HG03342 (cell line): ENCODE measurements at regions not wholly inside any gene's neighbourhood (a gene's known extent, or its start where the extent isn't known, plus 50 kb on each side); places are given as distances from the start of the nearest gene placed in this dataset.
"Not testable (repeated sequence)": the region's sequence is repeated elsewhere in the genome, so short reads cannot be mapped to it uniquely, and the experiment has no call there.

Experiments
- ATAC-seq: cut with Tn5 transposase; IDR thresholded peaks from one replicate; pipeline ENCODE4 v1.9.1; 2021; ENCODE audit warnings: mild to moderate bottlenecking, moderate library complexity; ENCODE audit not compliant: unreplicated experiment

DNA sequence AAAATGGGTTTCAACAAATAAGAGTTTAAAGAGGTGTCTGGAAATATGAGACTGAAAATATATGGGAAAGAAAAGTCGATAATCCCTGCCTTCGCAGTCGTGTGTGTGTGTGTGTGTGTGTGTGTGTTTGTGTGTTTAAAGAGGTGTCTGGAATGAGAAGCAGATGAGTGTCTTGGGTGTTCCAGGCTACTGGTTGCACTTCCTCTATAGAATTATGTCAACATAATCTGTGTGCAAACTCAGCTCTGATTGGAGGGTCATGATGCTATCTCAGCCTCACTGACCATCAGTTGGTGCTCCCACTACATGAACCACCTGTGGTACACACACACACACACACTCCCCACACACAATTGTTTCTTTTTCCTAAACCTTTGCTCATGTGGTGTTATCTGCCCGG, 347.3 kb downstream of the NPIPA8 start:
- no peak for ATAC-seq

DNA sequence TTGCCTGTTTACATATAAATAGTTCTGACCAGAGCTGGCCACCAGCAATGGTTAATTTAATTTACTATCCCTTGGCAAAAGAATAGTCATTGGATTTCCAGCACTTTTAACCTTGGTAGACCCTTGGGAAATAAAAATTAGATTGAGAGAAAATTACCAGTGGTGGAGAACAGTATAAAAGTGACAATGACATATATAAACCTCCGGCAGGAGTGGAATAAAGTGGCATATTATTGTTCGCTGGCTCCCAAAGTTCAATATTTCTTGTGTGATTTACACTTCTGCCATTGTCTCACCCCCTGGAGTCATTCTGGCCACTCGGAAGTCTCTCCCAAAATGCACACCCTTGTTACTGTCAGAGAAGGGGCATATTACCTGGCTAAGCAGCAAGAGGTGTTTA, 347.7 kb downstream of the NPIPA8 start:
- ATAC-seq, result no peak

DNA sequence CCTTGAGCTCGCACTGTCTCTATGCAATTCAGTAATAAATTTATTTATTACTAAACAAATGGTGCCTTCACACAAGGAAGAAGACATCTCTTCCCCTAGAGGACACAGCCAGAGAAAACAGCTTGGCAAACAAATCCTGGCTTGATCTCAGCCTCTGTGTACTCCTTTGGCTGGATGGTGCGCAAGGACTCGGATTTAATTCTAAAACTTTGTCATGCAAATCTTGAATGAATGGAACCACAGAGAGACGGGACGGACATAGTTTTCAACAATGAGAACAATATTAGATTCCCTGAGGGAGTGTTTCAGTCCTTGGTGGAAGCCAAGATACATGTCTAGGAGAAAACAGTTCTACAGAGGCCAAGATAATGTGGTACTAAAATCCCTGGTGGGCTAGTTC, 349.5 kb downstream of the NPIPA8 start:
- no peak for ATAC-seq

DNA sequence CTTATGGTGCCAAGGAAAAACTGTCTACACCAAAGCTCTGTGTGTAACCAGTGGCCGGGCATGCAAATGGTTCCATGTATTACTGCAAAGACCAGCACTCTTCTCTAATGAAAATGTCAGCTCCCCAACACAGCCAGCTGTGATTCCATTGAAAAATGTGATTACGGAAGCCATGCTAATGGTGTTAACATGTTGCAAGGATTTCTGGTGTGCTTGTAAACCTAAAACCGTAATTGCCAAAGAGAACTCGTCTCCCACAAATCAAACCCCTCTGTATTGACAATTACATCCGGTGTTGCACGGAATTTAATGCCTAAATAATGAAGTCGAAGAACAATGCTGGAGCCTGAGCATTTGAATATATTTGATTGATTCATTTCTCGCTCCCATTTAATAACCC, 351.7 kb downstream of the NPIPA8 start:
- no peak for ATAC-seq

DNA sequence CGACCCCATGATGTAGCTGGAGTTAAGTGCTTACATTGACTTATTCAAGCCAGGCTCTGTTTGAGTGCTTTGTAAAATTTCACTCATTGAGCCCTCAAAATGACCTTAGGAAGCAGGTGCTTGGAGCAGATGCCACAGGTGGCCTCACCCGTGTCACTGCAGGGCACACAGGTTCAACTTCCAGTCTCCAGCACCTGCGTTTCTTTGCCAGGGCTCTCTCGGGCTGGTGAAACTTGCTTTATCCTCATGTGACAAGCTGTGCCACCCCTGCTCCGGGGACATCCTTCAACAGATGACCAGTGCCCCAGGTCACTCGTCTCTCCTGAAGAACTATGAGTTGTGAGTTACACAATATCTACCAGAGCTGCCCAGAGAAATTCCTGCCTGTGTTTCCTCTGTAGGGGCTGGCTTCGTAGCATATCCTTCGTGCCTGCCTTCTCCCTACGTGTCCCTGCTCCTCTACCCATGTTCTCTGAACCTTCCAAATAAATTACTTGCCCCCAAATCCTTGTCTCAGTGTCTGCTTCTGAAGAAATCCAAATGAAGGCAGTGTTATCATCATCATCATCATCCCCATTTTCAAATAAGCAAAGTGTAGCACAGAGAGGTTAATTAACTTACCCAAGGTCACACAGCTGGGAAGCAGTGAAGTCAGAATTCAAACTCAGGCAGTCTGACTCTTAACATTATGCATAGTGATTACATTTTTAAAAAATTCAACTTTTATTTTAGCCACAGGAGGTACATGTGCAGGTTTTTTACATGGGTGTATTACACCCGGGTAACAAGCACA, 352.5 kb downstream of the NPIPA8 start:
- ATAC-seq, result no peak

DNA sequence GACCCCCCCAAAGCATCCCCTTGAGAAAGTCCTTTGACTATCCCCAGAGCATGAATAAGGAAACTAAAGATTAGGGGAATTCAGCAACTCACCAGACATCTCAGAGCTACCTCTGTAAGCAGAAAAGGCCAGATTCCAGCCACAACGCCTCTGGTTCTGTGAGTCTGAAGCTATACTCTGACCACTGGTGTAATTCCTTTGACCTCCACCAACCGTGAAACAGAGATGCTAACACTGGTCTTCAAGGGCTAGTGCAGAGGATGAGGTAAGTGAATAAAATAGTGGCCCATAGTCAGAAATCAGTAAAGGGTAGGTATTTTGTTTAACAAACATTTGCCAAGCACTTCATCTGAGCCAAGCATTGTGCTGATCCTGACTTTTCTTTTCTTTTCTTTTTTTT, 353.4 kb downstream of the NPIPA8 start:
- no peak for ATAC-seq

DNA sequence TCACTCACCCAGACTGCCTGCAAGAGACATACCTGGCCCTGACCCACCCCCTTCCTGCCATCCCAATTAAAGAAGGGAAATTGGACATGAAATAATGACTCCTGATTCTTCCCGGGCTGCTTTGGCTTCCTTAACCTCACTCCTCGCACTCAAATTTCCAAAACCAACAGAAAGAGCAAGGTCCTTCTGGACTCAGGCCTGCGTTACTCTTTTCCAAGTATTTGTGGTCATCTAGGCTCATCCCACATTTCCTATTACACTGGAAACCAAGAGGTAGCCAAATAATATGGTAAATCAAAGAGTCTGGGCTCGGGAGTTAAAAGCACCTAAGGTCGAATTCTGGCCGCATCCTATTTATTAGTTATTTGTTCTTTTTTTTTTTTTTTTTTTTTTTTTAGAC, 359.3 kb downstream of the NPIPA8 start:
- ATAC-seq, result no peak

DNA sequence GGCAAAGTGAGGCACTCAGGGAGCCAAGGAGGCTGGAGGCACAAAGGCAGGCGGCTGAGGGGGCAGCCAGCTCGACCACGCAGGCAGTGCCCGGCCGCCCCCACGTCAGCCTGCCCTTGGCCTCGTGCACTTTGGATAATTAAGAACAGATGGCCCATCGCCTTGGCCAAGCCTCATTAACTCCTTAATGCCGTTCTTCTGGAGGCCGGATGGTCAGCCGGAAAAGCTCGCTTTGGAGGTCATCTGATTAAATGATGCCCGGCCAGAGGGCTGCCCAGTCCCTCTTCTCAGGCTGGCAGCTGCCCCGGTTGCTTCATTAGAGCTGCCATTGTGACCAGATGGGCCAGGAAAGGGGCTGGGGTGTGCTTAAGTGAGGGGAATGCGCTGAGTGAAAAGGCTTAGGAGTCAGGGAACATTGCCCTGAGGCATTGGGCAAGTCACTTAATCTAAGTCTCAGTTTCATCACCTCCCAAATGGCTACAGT, 364.0 kb downstream of the NPIPA8 start:
- no peak for ATAC-seq

DNA sequence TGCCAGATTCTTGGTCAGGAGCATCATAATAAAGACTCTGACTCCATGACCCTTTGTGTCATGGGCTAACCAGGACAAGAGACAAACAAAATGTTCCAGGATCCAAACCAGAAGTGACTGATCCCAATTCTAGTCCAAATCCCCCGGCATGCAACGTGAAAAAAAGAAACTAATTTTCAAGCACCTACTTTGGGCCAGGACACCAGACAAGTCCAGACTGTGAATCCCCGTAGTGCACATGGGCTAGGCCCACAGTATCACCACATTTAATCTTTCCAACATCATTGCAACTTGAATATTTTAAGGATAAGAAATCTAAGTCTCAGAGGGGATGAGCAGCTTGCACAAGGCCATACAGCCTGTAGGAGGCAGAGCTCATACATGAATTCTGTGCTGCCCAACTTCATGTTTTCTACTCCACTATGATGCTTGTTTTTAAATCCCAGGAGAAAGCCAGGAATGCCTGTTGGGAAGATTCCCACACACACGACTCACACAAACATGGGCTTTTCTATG, 365.7 kb downstream of the NPIPA8 start:
- no peak for ATAC-seq

DNA sequence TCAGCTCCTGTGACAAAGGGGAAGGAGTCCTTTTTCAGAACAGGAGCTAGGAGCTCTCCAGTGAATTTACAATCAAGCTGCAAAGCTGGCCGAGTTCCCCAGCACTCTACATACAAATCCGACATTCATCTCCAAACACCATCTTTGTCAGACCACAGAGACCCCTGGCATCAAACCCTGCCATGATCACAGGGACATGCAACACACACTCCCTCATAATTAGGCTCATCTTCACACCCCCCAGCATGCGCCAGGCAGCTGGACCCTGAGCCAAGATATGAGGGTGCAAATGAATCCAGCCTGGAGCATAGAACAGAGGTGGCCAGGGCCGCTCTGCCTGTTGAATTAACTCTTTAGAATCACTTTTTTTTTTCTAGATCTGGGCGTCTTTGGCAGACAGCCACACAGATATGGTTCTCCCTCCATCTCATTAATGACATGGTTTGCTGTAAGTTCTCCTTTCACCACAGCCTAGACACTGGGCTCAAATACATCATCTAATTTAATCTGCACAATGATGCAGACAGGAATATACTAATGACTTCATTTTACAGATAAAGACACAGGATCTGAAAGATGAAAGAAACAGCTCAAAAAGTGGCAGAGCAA, 366.3 kb downstream of the NPIPA8 start:
- no peak for ATAC-seq

DNA sequence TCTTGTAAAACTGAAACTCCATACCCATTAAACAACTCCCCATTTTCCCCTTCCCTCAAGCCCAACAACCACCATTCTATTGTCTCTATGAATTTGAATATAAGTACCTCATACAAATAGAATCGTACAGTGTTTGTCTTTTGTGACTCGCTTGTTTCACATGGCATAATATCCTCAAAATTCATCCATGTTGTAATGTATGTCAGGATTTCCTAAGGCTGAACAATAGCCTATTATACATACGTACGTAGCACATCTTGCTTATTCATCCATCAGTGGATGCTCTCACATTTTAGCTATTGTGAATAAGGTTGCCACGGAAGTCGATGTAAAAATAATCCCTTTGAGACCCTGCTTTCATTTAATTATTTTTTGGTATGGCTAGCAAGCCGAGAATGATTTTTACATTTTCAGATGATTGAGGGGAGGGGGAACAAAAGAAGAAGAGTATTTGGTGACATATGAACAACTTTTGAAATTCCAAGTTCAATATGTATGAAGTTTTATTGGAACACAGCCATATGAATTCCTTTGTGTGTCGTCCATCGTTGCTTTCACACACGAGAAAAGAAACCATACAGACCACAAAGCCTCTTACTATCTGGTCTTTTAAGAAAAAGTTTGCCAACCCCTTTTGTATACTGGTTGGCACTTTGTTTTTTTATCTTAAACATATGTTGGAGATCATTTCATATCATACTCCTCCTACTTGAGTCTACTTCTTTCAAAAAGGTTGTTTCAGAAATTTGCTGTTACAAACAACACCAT, 371.2 kb downstream of the NPIPA8 start:
- no peak for ATAC-seq

DNA sequence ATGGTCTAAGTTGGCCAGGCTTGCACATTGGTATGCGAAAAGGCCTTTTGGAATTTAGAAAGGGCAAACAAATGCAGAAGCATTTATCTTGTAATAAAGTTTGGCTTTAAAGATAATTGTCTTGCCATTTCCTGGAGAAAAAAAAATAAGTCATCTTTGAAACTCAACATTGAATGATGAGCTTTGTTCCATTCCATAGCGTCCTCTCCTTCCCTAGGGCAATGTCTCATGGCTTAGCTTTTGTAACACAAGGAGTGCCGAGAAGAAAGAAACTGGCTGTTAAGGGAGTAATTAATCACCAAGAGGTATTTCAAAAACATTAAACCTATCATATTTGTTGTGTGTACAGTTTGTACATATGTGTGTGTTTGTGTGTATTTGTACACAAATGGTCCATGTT, 372.3 kb downstream of the NPIPA8 start:
- no peak for ATAC-seq

DNA sequence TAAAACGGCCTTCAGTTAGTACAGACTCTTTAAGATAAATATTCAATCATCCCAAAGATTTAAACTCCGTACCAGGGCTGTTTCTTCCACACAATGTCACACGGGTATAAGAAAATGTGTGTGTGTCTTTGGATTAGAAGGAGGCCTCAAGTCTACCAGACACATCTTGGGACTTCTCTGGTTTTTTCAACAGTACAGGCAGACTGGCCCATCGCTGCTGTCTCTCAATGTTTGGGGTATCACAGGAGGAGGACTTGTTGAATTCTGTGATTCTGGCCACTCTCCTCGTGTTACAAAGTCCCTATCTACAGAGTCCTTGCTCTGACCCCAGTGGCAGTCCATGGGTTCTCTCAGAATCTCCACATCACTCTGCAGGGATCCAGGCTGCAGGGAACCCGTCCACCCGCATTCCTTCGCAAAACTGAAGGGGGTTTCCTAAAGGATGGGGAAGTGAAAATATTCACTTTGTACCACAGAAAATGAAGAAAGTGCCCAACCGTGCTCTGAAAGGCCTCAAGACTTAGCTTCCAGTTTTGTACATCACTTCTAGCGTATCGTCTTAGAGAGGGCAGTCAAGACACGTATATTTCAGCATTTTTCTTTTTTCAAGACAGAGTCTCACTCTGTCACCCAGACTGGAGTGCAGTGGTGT, 373.2 kb downstream of the NPIPA8 start:
- ATAC-seq, result no peak

DNA sequence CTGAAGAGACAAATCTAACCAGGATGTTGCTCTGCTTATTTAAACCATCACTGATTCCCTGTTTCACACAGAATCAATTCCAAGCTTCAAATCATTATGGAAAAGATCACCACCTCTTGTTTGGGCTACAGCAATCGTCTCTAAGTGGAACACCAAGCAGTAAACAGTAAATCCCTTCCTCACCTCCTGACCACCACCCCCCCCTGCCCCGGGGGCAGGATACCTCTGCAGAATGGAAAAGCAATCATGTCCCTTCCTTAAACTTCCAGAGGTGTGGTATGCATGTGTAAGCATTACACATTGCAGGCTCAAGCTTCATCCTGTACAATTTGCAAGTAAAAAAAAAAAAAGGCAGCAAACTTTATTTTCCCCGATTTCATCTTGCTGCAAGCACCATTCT, 373.8 kb downstream of the NPIPA8 start:
- ATAC-seq, result no peak

DNA sequence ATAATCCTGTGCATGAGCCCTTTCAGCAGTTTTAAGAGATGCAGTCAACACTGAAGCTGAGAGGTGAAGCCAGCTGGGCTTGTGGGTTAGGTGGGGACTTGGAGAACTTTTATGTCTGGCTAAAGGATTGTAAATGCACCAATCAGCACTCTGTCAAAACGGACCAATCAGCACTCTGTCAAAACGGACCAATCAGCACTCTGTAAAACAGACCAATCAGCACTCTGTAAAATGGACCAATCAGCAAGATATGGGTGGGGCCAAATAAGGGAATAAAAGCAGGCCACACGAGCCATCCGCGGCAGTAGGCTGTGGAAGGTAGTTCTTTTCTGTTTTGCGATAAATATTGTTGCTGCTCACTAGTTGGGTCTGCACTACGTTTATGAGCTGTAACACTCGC, 374.7 kb downstream of the NPIPA8 start:
- not testable (repeated sequence) for ATAC-seq

DNA sequence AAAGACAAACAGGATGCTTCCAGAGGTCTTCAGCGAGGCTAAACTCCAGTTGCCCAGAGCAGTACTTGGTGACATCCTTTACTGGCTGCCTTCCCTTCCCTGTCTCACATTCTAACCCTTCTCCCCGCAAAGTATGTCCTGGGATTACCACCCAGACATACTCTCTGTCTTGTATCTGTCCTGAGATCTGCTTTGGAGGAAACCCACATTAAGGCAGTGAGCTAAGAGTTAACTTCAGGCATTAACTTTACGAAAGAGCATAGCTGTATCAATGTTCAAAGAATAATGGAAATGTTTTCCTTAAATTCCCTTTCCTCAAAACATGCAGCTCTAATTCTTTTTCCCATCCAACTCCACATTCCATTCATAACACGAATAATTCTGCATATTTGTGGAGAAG, 385.2 kb downstream of the NPIPA8 start:
- no peak for ATAC-seq

DNA sequence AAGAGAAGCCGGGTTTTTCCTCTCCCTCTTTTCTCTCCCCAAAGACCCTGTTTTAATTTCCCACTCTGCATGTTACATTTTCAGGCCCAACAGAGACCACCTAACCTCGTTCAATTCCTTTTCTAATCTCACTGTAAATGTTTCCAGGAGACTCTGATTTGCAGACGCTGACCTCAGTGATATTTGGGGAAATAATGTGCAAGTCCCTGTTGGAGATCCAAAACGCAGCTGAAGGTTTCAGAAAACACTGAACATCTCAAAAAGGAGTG, 386.6 kb downstream of the NPIPA8 start:
- ATAC-seq, result no peak

DNA sequence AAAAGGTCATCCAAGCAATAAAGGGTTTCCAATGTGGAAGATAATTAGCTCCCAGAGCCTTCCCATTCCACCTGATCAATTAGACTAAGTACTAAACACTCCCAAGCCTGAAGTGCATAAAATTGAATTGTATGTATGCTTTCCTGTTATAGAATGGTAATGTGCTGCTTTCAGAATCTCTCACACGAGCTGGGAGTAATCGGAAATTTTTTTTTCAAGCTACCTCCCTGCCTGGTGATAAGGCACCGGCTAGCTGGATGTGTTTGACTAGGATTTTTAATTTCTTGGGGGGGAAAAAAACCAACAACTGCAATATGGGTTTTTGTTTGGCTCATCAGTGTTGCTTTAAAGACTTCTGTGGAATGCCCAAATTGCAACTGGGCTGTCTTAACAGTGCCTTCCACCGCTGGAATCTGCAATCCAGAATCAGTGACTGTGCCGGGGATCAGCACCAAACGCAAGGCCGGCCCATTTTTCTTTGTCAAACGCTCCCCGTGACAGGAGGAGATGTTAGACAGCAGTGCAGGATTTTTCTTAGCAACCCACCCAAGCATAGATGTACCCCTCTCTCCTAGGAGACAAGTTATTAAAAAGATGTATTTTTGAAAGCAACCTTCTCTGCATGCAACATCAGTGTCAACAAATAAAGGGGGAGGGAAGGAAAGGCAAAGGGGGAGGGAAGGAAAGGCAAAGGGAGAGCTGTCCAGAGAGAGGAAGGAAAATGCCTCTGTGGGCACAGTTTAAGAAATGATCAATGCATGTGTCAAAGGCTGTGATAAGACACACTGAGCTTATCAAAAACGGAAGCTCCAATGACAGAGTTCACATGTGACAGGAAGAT, 387.2 kb downstream of the NPIPA8 start:
- ATAC-seq, result no peak

DNA sequence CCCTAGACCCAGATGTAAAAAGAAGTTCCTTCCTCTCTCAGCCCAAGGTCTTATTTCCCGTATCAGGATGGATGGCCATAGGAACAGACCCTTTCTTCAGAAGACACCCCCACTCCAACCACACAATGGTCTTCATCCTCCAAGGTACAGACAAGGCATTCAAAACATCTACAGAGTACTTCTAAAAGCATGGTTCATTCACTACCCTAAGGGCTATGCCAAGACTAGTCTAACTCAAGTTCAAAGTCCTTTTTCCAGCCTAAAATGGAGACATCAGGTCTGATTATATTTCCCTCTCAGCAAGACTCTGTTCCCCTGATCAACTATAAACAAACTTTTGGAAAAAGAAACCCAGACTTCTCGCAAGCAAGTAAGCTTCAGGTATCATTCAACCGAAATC, 388.9 kb downstream of the NPIPA8 start:
- ATAC-seq, result no peak

DNA sequence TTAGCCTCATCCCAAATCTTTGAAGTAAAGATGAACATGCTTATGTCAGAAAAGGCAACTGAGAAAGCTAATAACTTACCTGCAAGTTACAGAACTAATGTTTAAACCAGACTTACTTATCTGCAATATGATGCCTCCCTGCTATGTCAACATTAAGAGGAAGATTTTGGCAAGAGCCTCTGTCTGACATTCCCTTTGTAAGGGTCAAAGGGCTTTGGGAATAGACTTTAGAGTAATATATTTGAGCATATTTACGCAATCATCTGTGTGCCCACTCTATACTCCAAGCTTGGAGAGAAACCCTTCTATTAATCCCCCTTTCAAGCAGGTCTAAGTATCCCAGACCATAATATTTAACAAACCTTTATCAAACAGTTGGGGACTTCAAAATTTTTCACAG, 389.4 kb downstream of the NPIPA8 start:
- ATAC-seq, result no peak
